IPS DF 6.9 (cell line): ENCODE measurements at regions not wholly inside any gene's neighbourhood (a gene's known extent, or its start where the extent isn't known, plus 50 kb on each side); places are given as distances from the start of the nearest gene placed in this dataset.

Source experiments
- DNase-seq: peaks from one replicate; pipeline ENCODE4 v3.0.0-alpha.2; 2013; ENCODE audit warnings: low read depth, low spot score
- H3K27ac ChIP-seq: one replicate; pipeline ENCODE4 v1.5.1; 2013; ENCODE audit warnings: low read length, control low read depth
- H3K27me3 ChIP-seq: 2 replicates; pipeline ENCODE4 v1.6.1; 2013; ENCODE audit warnings: mild to moderate bottlenecking, low read length; ENCODE audit not compliant: control insufficient read depth, insufficient read depth
- H3K36me3 ChIP-seq: 2 replicates; pipeline ENCODE4 v1.6.1; 2013; ENCODE audit warnings: low read length; ENCODE audit not compliant: control insufficient read depth, insufficient read depth
- H3K4me1 ChIP-seq: 2 replicates; pipeline ENCODE4 v1.6.1; 2013; ENCODE audit warnings: low read length; ENCODE audit not compliant: control insufficient read depth, insufficient read depth
- H3K4me3 ChIP-seq: 2 replicates; pipeline ENCODE4 v1.5.1; 2013; ENCODE audit warnings: mild to moderate bottlenecking, low read length
- H3K9me3 ChIP-seq: 2 replicates; pipeline ENCODE4 v1.6.1; 2013; ENCODE audit warnings: low read length, inconsistent platforms; ENCODE audit not compliant: control insufficient read depth, insufficient read depth
- WGBS: extraction: QIAGEN DNeasy Blood & Tissue Kit; methylation state at CpG from one replicate; pipeline ENCODE4 v1.1.7; 2013; ENCODE audit warnings: mixed read lengths, missing lambda C conversion rate; ENCODE audit not compliant: insufficient read length, insufficient coverage; 5-methylcytosine and 5-hydroxymethylcytosine counted together

DNA sequence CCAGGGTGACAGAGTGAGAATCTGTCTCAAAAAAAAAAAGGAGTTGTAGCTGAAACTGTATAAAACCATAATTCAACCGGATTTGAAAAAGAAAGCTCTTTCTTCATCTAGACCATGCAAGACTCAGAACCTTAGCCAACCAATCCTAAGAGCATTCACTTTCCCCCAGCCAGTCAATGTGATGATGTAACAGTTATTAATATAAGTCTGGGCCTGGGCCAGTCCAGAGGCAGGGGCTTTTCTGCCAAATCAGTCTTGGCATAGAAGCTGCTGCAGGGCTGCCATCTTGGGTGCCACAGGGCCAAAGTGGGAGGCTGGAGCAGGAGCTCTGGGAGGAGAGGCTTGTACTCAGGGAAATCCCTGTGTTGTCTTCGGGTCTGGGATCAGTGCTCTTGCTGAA lies 288.4 kb downstream of the CLIC5 start:
- no CpG with 5 or more reads among the region's 2 CpGs for WGBS
- no peak overlapping the region for H3K27ac ChIP-seq
- no peak overlapping the region for H3K4me3 ChIP-seq

GRCh38 chr6:45726444-45726843 lies 289.2 kb downstream of the CLIC5 start:
- H3K27ac ChIP-seq = no peak overlapping the region
- H3K4me3 ChIP-seq = no peak overlapping the region
- no peaks in the 10 kb centered on the region for H3K4me1 ChIP-seq
- H3K9me3 ChIP-seq = no peaks in the 10 kb centered on the region
- DNase-seq = no peak
- no peaks in the 10 kb centered on the region for H3K36me3 ChIP-seq
- WGBS = no CpG with 5 or more reads among the region's 3 CpGs
- no peaks in the 10 kb centered on the region for H3K27me3 ChIP-seq

More for the DNA sequence above, 288.4 kb downstream of the CLIC5 start:
- Histone ChIP-seq H3K9me3 (no peaks in the 10 kb centered on the region), H3K4me1 (no peaks in the 10 kb centered on the region), H3K36me3 (no peaks in the 10 kb centered on the region), H3K27me3 (no peaks in the 10 kb centered on the region)
- DNase-seq = no peak

DNA sequence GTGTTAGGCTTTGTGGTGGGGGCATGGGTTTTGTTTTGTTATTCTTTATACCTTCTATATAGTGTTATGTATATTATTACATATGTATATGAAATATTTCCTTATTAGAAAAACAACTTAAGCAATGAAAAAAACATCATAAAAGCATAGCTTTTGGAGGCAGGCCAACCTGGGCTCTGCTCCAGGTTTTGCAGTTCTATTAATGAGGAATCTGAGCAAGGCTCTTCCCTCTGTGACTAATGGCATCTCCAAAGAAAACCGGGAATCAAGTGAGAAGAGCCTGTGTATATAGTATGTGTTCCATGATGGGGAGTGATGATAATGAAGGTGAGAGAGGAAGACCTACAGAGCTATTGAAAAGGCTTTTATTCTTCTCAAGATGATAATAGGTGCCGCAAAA lies 291.1 kb downstream of the CLIC5 start:
- Histone ChIP-seq H3K36me3 (no peaks in the 10 kb centered on the region), H3K27ac (no peak overlapping the region), H3K9me3 (no peaks in the 10 kb centered on the region), H3K4me3 (no peak overlapping the region), H3K4me1 (no peaks in the 10 kb centered on the region), H3K27me3 (no peaks in the 10 kb centered on the region)
- WGBS = no CpG with 5 or more reads among the region's 2 CpGs
- no peak for DNase-seq

DNA sequence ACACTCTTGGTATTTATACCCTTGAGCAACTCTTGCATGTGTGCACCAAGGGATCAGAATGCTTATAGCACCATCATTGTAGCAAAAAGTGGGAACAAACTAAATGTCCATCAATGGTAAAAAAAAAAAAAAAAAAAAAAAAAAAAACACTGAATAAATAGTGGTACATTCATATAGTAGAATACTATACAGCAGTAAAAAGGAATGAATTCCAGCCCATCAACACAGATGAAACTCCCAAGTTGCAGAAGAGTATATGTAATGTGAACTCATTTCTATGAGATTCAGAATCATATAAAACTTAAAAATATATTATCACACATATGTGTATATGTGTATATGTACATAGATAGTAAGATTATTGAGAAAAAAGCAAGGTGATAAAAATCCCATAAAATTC lies 291.6 kb downstream of the CLIC5 start:
- no peaks in the 10 kb centered on the region for H3K36me3 ChIP-seq
- H3K9me3 ChIP-seq = no peaks in the 10 kb centered on the region
- H3K4me3 ChIP-seq = no peak overlapping the region
- DNase-seq = no peak
- H3K27me3 ChIP-seq = no peaks in the 10 kb centered on the region
- H3K4me1 ChIP-seq = no peaks in the 10 kb centered on the region
- no peak overlapping the region for H3K27ac ChIP-seq

DNA sequence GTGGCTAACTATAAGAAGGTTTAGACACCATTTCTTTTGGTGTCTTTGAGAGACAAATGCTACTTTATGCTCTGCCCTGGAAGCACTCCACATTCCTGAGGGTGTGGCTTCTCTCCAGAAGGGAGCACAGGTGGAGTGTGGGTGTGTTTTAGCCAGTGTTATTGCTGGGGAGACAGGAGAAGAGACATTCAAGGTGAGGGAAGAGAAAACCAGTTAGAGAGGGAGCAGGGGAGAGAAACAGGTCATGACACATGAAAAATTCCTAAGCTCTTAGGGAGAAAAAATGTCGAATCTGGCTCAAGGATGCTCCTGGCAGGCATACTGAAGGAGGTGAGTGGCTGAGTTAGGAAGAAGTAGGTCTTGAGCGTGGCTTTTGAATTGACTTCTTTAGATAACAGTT lies 292.8 kb downstream of the CLIC5 start:
- WGBS = no CpG with 5 or more reads among the region's 2 CpGs
- DNase-seq = no peak
- H3K27ac ChIP-seq = no peak overlapping the region
- no peaks in the 10 kb centered on the region for H3K36me3 ChIP-seq
- no peak overlapping the region for H3K4me3 ChIP-seq
- no peaks in the 10 kb centered on the region for H3K4me1 ChIP-seq
- H3K9me3 ChIP-seq = no peaks in the 10 kb centered on the region
- no peaks in the 10 kb centered on the region for H3K27me3 ChIP-seq

- Histone ChIP-seq H3K4me1 (no peaks in the 10 kb centered on the region), H3K9me3 (no peaks in the 10 kb centered on the region), H3K4me3 (no peak overlapping the region), H3K27me3 (no peaks in the 10 kb centered on the region), H3K36me3 (no peaks in the 10 kb centered on the region), H3K27ac (no peak overlapping the region)
- no CpG with 5 or more reads among the region's 6 CpGs for WGBS
- no peak for DNase-seq
Measured at GRCh38 chr6:45721665-45722064, 294.0 kb downstream of the CLIC5 start.

DNA sequence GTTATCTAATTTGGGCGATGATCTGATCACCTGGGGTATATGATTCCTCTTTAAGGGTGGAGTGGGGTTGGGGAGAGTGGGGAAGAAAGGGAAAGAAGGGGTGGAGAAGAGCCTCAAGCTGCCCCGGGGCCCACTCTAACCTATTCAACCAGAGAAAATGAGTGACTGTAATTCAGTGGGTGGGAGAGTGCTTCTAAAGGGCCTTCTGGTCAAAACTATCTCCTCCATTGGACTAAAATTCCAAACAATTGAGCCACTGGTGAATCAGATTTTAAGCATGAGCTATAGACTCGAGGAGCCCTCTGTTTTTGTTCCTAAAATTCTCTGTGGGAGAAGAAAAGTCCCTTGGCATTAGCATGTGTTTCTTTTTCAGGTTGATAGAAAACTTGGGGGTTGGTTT lies 296.8 kb downstream of the CLIC5 start:
- Histone ChIP-seq H3K36me3 (no peaks in the 10 kb centered on the region), H3K9me3 (no peaks in the 10 kb centered on the region)
- whole genome bisulfite sequencing = no CpG with 5 or more reads among the region's 3 CpGs

GRCh38 chr6:45718131-45718530 lies 297.5 kb downstream of the CLIC5 start:
- no peaks in the 10 kb centered on the region for H3K27me3 ChIP-seq
- WGBS = no CpG with 5 or more reads among the region's 3 CpGs
- no peak overlapping the region for H3K4me3 ChIP-seq
- no peaks in the 10 kb centered on the region for H3K36me3 ChIP-seq
- H3K27ac ChIP-seq = no peak overlapping the region
- H3K4me1 ChIP-seq = no peaks in the 10 kb centered on the region
- no peaks in the 10 kb centered on the region for H3K9me3 ChIP-seq
- DNase-seq = no peak

More for the DNA sequence above, 296.8 kb downstream of the CLIC5 start:
- Histone ChIP-seq H3K4me3 (no peak overlapping the region), H3K27me3 (no peaks in the 10 kb centered on the region), H3K27ac (no peak overlapping the region), H3K4me1 (no peaks in the 10 kb centered on the region)
- no peak for DNase-seq

DNA sequence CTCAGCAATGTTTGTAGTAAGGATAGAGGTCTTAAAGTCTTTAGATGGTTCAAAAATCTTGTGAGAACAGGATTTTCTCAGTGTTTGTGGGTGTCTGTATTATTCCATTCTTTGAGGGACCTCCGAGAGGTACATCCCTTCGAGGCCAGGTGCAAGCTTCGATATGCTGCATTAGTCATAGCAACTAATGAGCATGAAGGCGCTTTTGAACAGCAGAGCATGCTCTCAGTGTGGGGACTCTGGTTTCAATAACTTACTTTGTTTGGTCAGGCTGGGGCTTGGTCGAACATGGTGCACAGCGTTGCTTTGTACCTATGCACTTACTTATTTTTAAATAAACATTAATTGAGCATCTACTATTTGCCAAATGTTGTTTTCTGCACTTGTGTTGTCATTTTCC lies 297.9 kb downstream of the CLIC5 start:
- no peaks in the 10 kb centered on the region for H3K27me3 ChIP-seq
- H3K27ac ChIP-seq = no peak overlapping the region
- H3K4me1 ChIP-seq = no peaks in the 10 kb centered on the region
- no peaks in the 10 kb centered on the region for H3K36me3 ChIP-seq
- WGBS = no CpG with 5 or more reads among the region's 6 CpGs
- H3K4me3 ChIP-seq = no peak overlapping the region
- DNase-seq = no peak
- H3K9me3 ChIP-seq = no peaks in the 10 kb centered on the region

DNA sequence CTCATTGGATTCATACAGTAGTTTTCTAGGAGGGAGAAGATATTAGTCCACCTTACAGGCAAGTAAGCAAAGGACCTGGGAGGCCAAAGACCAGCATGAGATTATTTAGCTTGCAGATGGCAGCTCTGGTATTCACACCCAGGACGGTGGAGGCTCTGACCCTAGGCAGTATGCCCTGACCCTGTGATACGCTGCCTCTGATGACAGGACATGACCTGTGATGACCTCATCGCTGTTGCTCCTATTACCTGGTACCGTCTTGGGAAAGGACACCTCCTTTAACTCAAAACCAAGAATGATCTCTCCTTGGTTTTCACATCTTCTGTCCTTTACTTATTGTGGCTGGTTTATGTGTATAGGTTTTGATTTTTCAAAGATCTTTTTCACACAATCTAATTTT lies 298.6 kb downstream of the CLIC5 start:
- WGBS = no CpG with 5 or more reads among the region's 4 CpGs
- Histone ChIP-seq H3K9me3 (no peaks in the 10 kb centered on the region), H3K27me3 (no peaks in the 10 kb centered on the region), H3K27ac (no peak overlapping the region), H3K36me3 (no peaks in the 10 kb centered on the region), H3K4me1 (no peaks in the 10 kb centered on the region), H3K4me3 (no peak overlapping the region)
- DNase-seq = no peak

GRCh38 chr6:45715508-45715803 lies 300.2 kb downstream of the CLIC5 start:
- H3K36me3 ChIP-seq = no peaks in the 10 kb centered on the region
- no peaks in the 10 kb centered on the region for H3K4me1 ChIP-seq
- no peak for DNase-seq
- H3K4me3 ChIP-seq = no peak overlapping the region
- no peak overlapping the region for H3K27ac ChIP-seq
- H3K9me3 ChIP-seq = no peaks in the 10 kb centered on the region
- H3K27me3 ChIP-seq = no peaks in the 10 kb centered on the region
